K562 (cell line): ENCODE measurements at regions not wholly inside any gene's neighbourhood (a gene's known extent, or its start where the extent isn't known, plus 50 kb on each side); places are given as distances from the start of the nearest gene placed in this dataset.

ENCODE experiments used
- CREB3L1 ChIP-seq: fragments of 450-650 bp; IDR thresholded peaks from 2 replicates; pipeline ENCODE4 v1.6.1; 2014; ENCODE audit warnings: low read depth, mild to moderate bottlenecking, moderate library complexity, borderline replicate concordance
- HMGXB4 ChIP-seq: sonication (generic); formaldehyde crosslinking; IDR thresholded peaks from 2 replicates; pipeline ENCODE4 v1.8.1; 2023; ENCODE audit warnings: mild to moderate bottlenecking, missing genetic modification reagents
- NEUROD1 ChIP-seq: fragments of 150-350 bp; IDR thresholded peaks from 2 replicates; pipeline ENCODE4 v1.6.1; 2014; ENCODE audit warnings: borderline replicate concordance, low read length, low read depth; ENCODE audit not compliant: partially characterized antibody
- NRF1 ChIP-seq, 2 experiments: fragments of 450-650 bp; IDR thresholded peaks in 1 of 2; conservative IDR thresholded peaks in 1 of 2; 2 replicates each; pipeline ENCODE4 v1.6.1; 2014; ENCODE audit warnings: mild to moderate bottlenecking in 2 of 2
- STAG1 ChIP-seq: sonication (generic); formaldehyde crosslinking; IDR thresholded peaks from 2 replicates; pipeline ENCODE4 v1.5.0; 2020; ENCODE audit warnings: missing genetic modification reagents, borderline replicate concordance
- TARDBP ChIP-seq: fragments of 450-650 bp; IDR thresholded peaks from 2 replicates; pipeline ENCODE4 v1.6.1; 2016
- ZFPM2 ChIP-seq: fragments of 250-450 bp; sonication (Bioruptor Pico); IDR thresholded peaks from 2 replicates; pipeline ENCODE4 v1.5.1; 2022; ENCODE audit warnings: mild to moderate bottlenecking
- ZNF407 ChIP-seq: fragments of 450-650 bp; IDR thresholded peaks from 2 replicates; pipeline ENCODE4 v1.6.1; 2016; ENCODE audit warnings: low read depth

GRCh38 chr6:21870076-21870730 lies 276.7 kb downstream of the SOX4 start (continued):
- TF ChIP-seq ZNF407 (no peak), ZFPM2 (CRISPR knock-in tag) (no peak), STAG1 (no peak), CREB3L1 (no peak), NEUROD1 (no peak), NRF1 (conservative IDR thresholded peaks at IDR 0.05 in 1 of 2, IDR thresholded peaks at IDR 0.05 in 1 of 2) (no peak), HMGXB4 (CRISPR knock-in tag) (no peak), TARDBP (no peak)
